ENCODE measurements at regions not wholly inside any gene's neighbourhood (a gene's known extent, or its start where the extent isn't known, plus 50 kb on each side); places are given as distances from the start of the nearest gene placed in this dataset.

GRCh38 chr21:35528116-35529042 is 479.3 kb upstream of the RUNX1 start:
- TF ChIP-seq, protein P1, sequence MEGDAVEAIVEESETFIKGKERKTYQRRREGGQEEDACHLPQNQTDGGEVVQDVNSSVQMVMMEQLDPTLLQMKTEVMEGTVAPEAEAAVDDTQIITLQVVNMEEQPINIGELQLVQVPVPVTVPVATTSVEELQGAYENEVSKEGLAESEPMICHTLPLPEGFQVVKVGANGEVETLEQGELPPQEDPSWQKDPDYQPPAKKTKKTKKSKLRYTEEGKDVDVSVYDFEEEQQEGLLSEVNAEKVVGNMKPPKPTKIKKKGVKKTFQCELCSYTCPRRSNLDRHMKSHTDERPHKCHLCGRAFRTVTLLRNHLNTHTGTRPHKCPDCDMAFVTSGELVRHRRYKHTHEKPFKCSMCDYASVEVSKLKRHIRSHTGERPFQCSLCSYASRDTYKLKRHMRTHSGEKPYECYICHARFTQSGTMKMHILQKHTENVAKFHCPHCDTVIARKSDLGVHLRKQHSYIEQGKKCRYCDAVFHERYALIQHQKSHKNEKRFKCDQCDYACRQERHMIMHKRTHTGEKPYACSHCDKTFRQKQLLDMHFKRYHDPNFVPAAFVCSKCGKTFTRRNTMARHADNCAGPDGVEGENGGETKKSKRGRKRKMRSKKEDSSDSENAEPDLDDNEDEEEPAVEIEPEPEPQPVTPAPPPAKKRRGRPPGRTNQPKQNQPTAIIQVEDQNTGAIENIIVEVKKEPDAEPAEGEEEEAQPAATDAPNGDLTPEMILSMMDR (IDR thresholded peaks at IDR 0.05 in 4 of 5, conservative IDR thresholded peaks at IDR 0.05 in 1 of 5), result no peak
- TF ChIP-seq POLR2A (IDR thresholded peaks at IDR 0.05), result no peak
